Mesendoderm (in vitro differentiated cells): ENCODE measurements at regions not wholly inside any gene's neighbourhood (a gene's known extent, or its start where the extent isn't known, plus 50 kb on each side); places are given as distances from the start of the nearest gene placed in this dataset.

ENCODE experiments used
- DNase-seq: peaks from one replicate; pipeline ENCODE4 v3.0.0; 2013
- H2AK5ac ChIP-seq: 2 replicates; pipeline ENCODE4 v1.6.1; 2013; ENCODE audit warnings: low read length, inconsistent platforms
- H2BK120ac ChIP-seq: 2 replicates; pipeline ENCODE4 v1.6.1; 2013; ENCODE audit warnings: low read depth, mild to moderate bottlenecking, low read length, moderate library complexity, mixed read lengths
- H2BK15ac ChIP-seq: replicated peaks from 2 replicates; pipeline ENCODE4 v1.6.1; 2013; ENCODE audit warnings: low read depth, mild to moderate bottlenecking, moderate library complexity
- H2BK5ac ChIP-seq: 2 replicates; pipeline ENCODE4 v1.6.1; 2013; ENCODE audit warnings: low read length, inconsistent platforms
- H3K18ac ChIP-seq: 2 replicates; pipeline ENCODE4 v1.6.1; 2013; ENCODE audit warnings: mild to moderate bottlenecking, low read length, mixed read lengths
- H3K23ac ChIP-seq: one replicate; pipeline ENCODE4 v1.6.1; 2013; ENCODE audit warnings: low read length
- H3K27ac ChIP-seq: 2 replicates; pipeline ENCODE4 v1.5.1; 2013; ENCODE audit warnings: low read depth, mild to moderate bottlenecking, inconsistent platforms, low read length, moderate library complexity
- H3K27me3 ChIP-seq: 2 replicates; pipeline ENCODE4 v1.6.1; 2013; ENCODE audit warnings: low read length, control low read depth, mild to moderate bottlenecking, inconsistent platforms; ENCODE audit not compliant: insufficient read depth, poor library complexity
- H3K36me3 ChIP-seq: 2 replicates; pipeline ENCODE4 v1.6.1; 2013; ENCODE audit warnings: low read length, inconsistent platforms; ENCODE audit not compliant: control insufficient read depth, insufficient read depth
- H3K4ac ChIP-seq: one replicate; pipeline ENCODE4 v1.6.1; 2013; ENCODE audit warnings: low read depth, mild to moderate bottlenecking, low read length, moderate library complexity
- H3K4me1 ChIP-seq: 2 replicates; pipeline ENCODE4 v1.6.1; 2013; ENCODE audit warnings: low read depth, low read length, inconsistent platforms; ENCODE audit not compliant: control insufficient read depth
- H3K4me2 ChIP-seq: 2 replicates; pipeline ENCODE4 v1.6.1; 2013; ENCODE audit warnings: low read length
- H3K4me3 ChIP-seq: 2 replicates; pipeline ENCODE4 v1.5.1; 2013; ENCODE audit warnings: mild to moderate bottlenecking, low read length
- H3K56ac ChIP-seq: one replicate; pipeline ENCODE4 v1.6.1; 2013; ENCODE audit warnings: low read length
- H3K79me1 ChIP-seq: 2 replicates; pipeline ENCODE4 v1.6.1; 2013; ENCODE audit warnings: low read length, inconsistent platforms
- H3K79me2 ChIP-seq: 2 replicates; pipeline ENCODE4 v1.6.1; 2013; ENCODE audit warnings: mild to moderate bottlenecking, low read length; ENCODE audit not compliant: control insufficient read depth, insufficient read depth
- H3K9ac ChIP-seq: 2 replicates; pipeline ENCODE4 v1.6.1; 2013; ENCODE audit warnings: low read length, inconsistent platforms
- H4K5ac ChIP-seq: one replicate; pipeline ENCODE4 v1.6.1; 2013; ENCODE audit warnings: low read length
- H4K8ac ChIP-seq: one replicate; pipeline ENCODE4 v1.6.1; 2013; ENCODE audit warnings: low read depth, mild to moderate bottlenecking, control low read depth, low read length, moderate library complexity
- WGBS: extraction: QIAGEN DNeasy Blood & Tissue Kit; methylation state at CpG from one replicate; pipeline ENCODE4 v1.1.7; 2013; ENCODE audit warnings: low lambda C conversion rate, missing lambda C conversion rate; ENCODE audit not compliant: insufficient coverage; ENCODE audit errors: extremely low coverage; 5-methylcytosine and 5-hydroxymethylcytosine counted together

DNA sequence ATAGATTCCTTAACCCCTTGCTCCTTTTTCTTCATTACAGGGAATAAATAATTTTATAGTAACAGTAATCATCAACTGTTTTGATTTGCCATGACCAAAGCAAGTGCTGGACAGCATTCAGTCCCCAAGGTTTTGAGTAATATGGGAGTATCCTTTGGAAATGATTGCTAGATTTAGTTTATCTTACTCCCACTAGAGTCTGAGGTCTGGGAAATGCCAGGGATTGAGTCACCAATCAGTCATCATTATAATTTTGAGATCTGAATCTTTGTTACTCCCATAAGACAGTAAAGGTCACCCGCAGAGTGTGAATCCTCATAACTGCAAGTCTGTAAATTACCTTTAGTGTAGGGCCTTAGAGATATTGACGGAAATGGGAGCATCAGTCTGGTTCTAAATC lies 133.7 kb upstream of the SEMA3E start:
- no peak overlapping the region for H3K27ac ChIP-seq
- no peak overlapping the region for H3K9ac ChIP-seq
- H3K79me2 ChIP-seq: no peaks in the 10 kb centered on the region
- no peaks in the 10 kb centered on the region for H3K36me3 ChIP-seq
- no peak overlapping the region for H3K18ac ChIP-seq
- H4K8ac ChIP-seq: no peak overlapping the region
- no peaks in the 10 kb centered on the region for H3K79me1 ChIP-seq
- H3K4me1 ChIP-seq: no peaks in the 10 kb centered on the region
- no peak overlapping the region for H2BK15ac ChIP-seq
- H4K5ac ChIP-seq: no peak overlapping the region
- no peak overlapping the region for H2AK5ac ChIP-seq
- DNase-seq: no peak
- no peak overlapping the region for H3K4ac ChIP-seq
- no peak overlapping the region for H3K56ac ChIP-seq
- H3K4me3 ChIP-seq: no peak overlapping the region
- no peak overlapping the region for H2BK5ac ChIP-seq
- H3K23ac ChIP-seq: no peak overlapping the region
- WGBS: no CpG with 5 or more reads among the region's 2 CpGs
- H2BK120ac ChIP-seq: no peak overlapping the region
- H3K27me3 ChIP-seq: no peaks in the 10 kb centered on the region
- H3K4me2 ChIP-seq: no peak overlapping the region

GRCh38 chr7:83778073-83778443 lies 129.1 kb upstream of the SEMA3E start:
- Histone ChIP-seq H3K18ac (no peak overlapping the region), H3K36me3 (no peaks in the 10 kb centered on the region), H3K79me1 (no peaks in the 10 kb centered on the region), H3K9ac (no peak overlapping the region), H2BK15ac (no peak overlapping the region), H2BK5ac (no peak overlapping the region), H2AK5ac (no peak overlapping the region), H3K4me1 (no peaks in the 10 kb centered on the region), H3K27ac (no peak overlapping the region), H3K23ac (no peak overlapping the region), H3K4ac (no peak overlapping the region), H3K56ac (no peak overlapping the region), H4K5ac (no peak overlapping the region), H3K79me2 (no peaks in the 10 kb centered on the region), H4K8ac (no peak overlapping the region), H3K4me2 (no peak overlapping the region), H2BK120ac (no peak overlapping the region), H3K27me3 (no peaks in the 10 kb centered on the region), H3K4me3 (no peak overlapping the region)
- no peak for DNase-seq
- no CpG with 5 or more reads among the region's 1 CpG for WGBS

DNA sequence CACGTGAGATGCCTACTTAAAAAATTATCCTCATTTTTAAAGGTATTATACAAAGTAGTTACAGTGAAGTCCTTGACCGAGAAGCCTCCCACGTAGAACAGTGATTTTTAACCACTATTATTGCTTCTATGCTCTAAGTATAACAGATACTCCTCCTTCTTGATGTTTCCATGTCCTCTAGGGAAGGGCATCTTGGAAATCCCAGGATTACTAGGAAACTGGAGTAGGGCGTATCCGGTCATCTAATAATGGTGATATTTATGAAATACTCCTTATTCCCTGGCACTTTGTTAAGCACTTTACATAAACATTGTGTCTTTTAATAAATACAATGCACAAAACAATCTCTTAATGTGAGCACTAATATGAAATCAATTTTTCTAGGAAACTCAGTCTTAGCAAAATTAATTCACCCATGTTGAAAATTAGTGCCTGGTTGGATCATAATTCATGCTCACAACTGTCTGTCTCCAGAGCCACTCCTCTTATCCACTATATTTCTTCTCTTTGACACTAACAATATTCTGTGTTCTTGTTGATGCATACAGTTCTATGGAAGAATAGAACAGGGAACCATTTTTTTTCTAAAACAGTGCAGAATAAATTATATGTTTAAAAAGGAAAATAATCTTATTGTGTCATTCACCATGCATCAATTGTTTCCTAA lies 128.6 kb upstream of the SEMA3E start:
- WGBS: no CpG with 5 or more reads among the region's 5 CpGs
- Histone ChIP-seq H3K36me3 (no peaks in the 10 kb centered on the region), H3K79me2 (no peaks in the 10 kb centered on the region), H2BK15ac (no peak overlapping the region), H3K18ac (no peak overlapping the region), H4K8ac (no peak overlapping the region), H3K9ac (no peak overlapping the region), H3K79me1 (no peaks in the 10 kb centered on the region), H3K4me2 (no peak overlapping the region), H3K4ac (no peak overlapping the region), H3K4me3 (no peak overlapping the region), H3K27ac (no peak overlapping the region), H4K5ac (no peak overlapping the region), H3K27me3 (no peaks in the 10 kb centered on the region), H2BK120ac (no peak overlapping the region), H3K4me1 (no peaks in the 10 kb centered on the region), H3K56ac (no peak overlapping the region), H2BK5ac (no peak overlapping the region), H3K23ac (no peak overlapping the region), H2AK5ac (no peak overlapping the region)
- no peak for DNase-seq

DNA sequence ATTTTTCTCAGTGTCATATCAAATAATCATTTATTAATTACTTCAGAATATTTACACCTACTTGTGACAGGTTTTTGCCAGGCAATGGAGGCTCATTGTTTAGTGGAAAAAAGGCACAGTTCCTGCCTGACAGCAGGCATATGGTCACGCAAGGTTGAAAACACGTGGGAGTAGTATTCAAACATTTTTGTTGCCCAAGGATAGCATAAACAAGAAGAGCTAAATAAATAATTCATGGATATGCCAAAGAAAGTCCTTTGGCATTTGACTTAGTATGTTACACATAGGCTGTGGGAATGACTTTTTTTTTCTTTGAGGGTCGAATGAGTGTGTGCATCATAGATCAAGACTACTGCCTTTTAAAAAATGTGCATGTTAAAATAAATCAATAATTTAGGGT lies 120.5 kb upstream of the SEMA3E start:
- H3K79me1 ChIP-seq: no peaks in the 10 kb centered on the region
- no peak overlapping the region for H3K18ac ChIP-seq
- no peak overlapping the region for H3K4me3 ChIP-seq
- no peaks in the 10 kb centered on the region for H3K27me3 ChIP-seq
- H3K56ac ChIP-seq: no peak overlapping the region
- no peak overlapping the region for H3K23ac ChIP-seq
- no peaks in the 10 kb centered on the region for H3K36me3 ChIP-seq
- WGBS: no CpG with 5 or more reads among the region's 3 CpGs
- H2BK15ac ChIP-seq: no peak overlapping the region
- no peak overlapping the region for H2BK5ac ChIP-seq
- H4K8ac ChIP-seq: no peak overlapping the region
- no peak overlapping the region for H3K9ac ChIP-seq
- no peak overlapping the region for H3K4me2 ChIP-seq
- no peak overlapping the region for H3K27ac ChIP-seq
- no peak overlapping the region for H2AK5ac ChIP-seq
- H3K4me1 ChIP-seq: no peaks in the 10 kb centered on the region
- H3K4ac ChIP-seq: no peak overlapping the region
- no peak overlapping the region for H2BK120ac ChIP-seq
- no peak for DNase-seq
- H3K79me2 ChIP-seq: no peaks in the 10 kb centered on the region
- H4K5ac ChIP-seq: no peak overlapping the region

DNA sequence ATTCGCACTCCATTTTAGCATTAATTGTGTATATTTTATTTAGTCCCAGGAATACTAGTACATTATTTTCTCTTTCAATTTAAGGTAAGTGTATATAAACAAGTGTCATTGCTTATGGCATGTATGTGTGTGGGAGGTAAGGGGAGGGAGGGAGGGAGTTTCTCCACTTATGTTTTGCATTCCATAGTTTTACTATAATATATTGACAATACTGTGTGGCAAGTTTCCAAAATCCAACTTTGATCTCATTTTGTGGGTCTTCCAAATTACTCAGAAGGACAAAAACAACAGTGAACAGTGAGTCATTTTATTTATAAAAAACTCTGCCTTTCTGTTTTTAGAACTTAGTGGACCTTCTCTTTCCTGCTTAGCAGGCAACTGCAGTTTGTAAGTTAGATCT lies 102.3 kb upstream of the SEMA3E start:
- Histone ChIP-seq H3K4me1 (no peaks in the 10 kb centered on the region), H3K23ac (no peak overlapping the region)

GRCh38 chr7:83749495-83749894 lies 100.6 kb upstream of the SEMA3E start:
- no CpG with 5 or more reads among the region's 31 CpGs for WGBS
- Histone ChIP-seq H2BK120ac (no peak overlapping the region), H3K9ac (no peak overlapping the region), H3K36me3 (no peaks in the 10 kb centered on the region), H3K79me2 (no peaks in the 10 kb centered on the region), H3K27ac (no peak overlapping the region), H3K4me2 (no peak overlapping the region), H3K56ac (no peak overlapping the region), H3K4me1 (no peaks in the 10 kb centered on the region), H4K5ac (no peak overlapping the region), H3K18ac (no peak overlapping the region), H3K79me1 (no peaks in the 10 kb centered on the region), H4K8ac (no peak overlapping the region), H2BK15ac (no peak overlapping the region), H3K23ac (no peak overlapping the region), H3K27me3 (no peaks in the 10 kb centered on the region), H3K4me3 (no peak overlapping the region), H2BK5ac (no peak overlapping the region), H2AK5ac (no peak overlapping the region), H3K4ac (no peak overlapping the region)
- no peak for DNase-seq

More for the DNA sequence above, 102.3 kb upstream of the SEMA3E start:
- no peak overlapping the region for H3K18ac ChIP-seq
- no peaks in the 10 kb centered on the region for H3K27me3 ChIP-seq
- H3K79me2 ChIP-seq: no peaks in the 10 kb centered on the region
- H3K9ac ChIP-seq: no peak overlapping the region
- no peak overlapping the region for H2BK5ac ChIP-seq
- H2BK15ac ChIP-seq: no peak overlapping the region
- no peak overlapping the region for H4K8ac ChIP-seq
- no CpG with 5 or more reads among the region's 1 CpG for WGBS
- no peak overlapping the region for H4K5ac ChIP-seq
- no peak overlapping the region for H3K4ac ChIP-seq
- no peaks in the 10 kb centered on the region for H3K79me1 ChIP-seq
- no peaks in the 10 kb centered on the region for H3K36me3 ChIP-seq
- no peak overlapping the region for H3K4me3 ChIP-seq
- H3K27ac ChIP-seq: no peak overlapping the region
- no peak overlapping the region for H2AK5ac ChIP-seq
- H3K4me2 ChIP-seq: no peak overlapping the region
- H2BK120ac ChIP-seq: no peak overlapping the region
- DNase-seq: no peak
- H3K56ac ChIP-seq: no peak overlapping the region
